T47D (cell line): ENCODE measurements at regions not wholly inside any gene's neighbourhood (a gene's known extent, or its start where the extent isn't known, plus 50 kb on each side); places are given as distances from the start of the nearest gene placed in this dataset.
"Not testable (repeated sequence)": the region's sequence is repeated elsewhere in the genome, so short reads cannot be mapped to it uniquely, and the experiment has no call there.

Source experiments
- DNase-seq, 2 experiments: peaks; one replicate each; pipeline versions ENCODE4 v3.0.0 to v3.0.0-alpha.2; 2011 to 2012; ENCODE audit warnings: low read depth in 1 of 2, low spot score in 1 of 2
- JUND ChIP-seq: IDR thresholded peaks from 2 replicates; pipeline ENCODE4 v1.6.1; 2012; ENCODE audit warnings: low read depth
- in situ Hi-C: cut with HindIII; loops from 2 replicates; pipeline ENCODE4 v1.10.0; 2016; ENCODE audit warnings: low sequenced_read_pairs, low pct_unique_long_range_greater_than_20kb

- no peak for DNase-seq
- in situ Hi-C loops: no loop called here
- TF ChIP-seq JUND: no peak
Observed at GRCh38 chr4:115501656-115502055, 388.2 kb upstream of the NDST4 start.

GRCh38 chr4:115493770-115494169 lies 380.4 kb upstream of the NDST4 start:
- in situ Hi-C loops, DNase-seq: not testable (repeated sequence)

DNA sequence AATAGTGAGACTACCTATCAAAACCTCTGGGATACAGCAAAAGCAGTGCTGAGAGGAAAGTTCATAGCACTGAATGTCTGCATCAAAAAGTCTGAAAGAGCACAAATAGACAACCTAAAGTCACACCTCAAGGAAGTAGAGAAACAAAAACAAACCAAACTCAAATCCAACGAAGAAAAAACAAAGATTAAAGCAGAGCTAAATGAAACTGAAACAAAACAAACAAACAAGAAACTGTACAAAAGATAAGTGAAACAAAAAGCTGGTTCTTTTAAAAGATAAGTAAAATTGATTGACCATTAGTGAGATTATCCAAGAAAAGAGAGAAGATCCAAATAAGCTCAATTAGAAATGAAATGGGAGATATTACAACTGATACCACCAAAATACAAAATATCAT lies 378.3 kb upstream of the NDST4 start:
- DNase-seq: no peak
- no peak for TF ChIP-seq JUND
- in situ Hi-C loops: no loop called here

GRCh38 chr4:115489279-115489678 lies 375.9 kb upstream of the NDST4 start:
- in situ Hi-C loops: no loop called here
- DNase-seq: no peak
- TF ChIP-seq JUND: no peak

GRCh38 chr4:115485402-115485801 lies 372.0 kb upstream of the NDST4 start:
- no peak for DNase-seq
- TF ChIP-seq JUND: no peak
- in situ Hi-C loops: no loop called here

GRCh38 chr4:115484479-115484878 lies 371.1 kb upstream of the NDST4 start:
- in situ Hi-C loops: no loop called here
- no peak for TF ChIP-seq JUND
- DNase-seq: no peak

DNA sequence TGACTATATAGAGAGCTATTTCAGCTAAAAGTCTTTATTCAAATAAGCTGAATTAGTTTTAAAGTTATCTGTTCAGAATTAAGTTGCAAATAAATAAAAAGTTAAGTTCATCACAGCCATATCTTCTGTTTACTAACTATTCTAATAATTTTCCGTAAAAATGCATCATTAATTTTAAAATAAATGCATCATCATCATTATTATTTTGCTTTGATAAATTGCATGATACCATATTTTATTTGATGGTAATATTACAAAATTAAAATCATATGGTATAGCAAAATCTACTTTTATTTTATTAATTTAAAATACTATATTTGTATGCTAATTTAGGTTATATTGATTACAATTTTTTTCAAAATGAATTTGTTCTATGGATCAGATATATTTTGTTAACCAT lies 357.3 kb upstream of the NDST4 start:
- in situ Hi-C loops: no loop called here

GRCh38 chr4:115459301-115459700 lies 345.9 kb upstream of the NDST4 start:
- in situ Hi-C loops: not testable (repeated sequence)

More for the DNA sequence above, 357.3 kb upstream of the NDST4 start:
- DNase-seq: no peak
- no peak for TF ChIP-seq JUND

GRCh38 chr4:115456231-115456630 lies 342.8 kb upstream of the NDST4 start:
- in situ Hi-C loops: no loop called here

More at GRCh38 chr4:115459301-115459700, 345.9 kb upstream of the NDST4 start:
- DNase-seq: not testable (repeated sequence)

DNA sequence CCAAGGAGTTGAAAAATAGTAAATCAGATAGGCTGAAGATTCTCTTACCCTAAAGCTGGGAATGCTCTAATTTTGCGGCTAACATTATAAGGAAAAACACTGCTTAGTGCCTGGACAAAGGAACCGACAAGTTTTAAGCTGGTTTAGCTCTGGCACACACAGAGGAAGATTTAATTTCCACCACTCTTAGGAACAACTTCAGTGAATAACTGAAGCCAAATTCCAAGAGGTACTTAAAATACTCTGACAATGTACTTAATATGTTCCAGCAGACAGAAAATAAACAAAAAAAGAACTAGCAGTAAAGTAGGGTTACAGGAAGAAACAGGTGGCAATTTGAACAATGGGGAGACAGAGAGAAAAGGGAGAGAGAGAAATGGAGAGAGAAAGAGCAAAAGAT lies 340.8 kb upstream of the NDST4 start:
- in situ Hi-C loops: no loop called here
- TF ChIP-seq JUND: no peak
- DNase-seq: no peak

More at GRCh38 chr4:115456231-115456630, 342.8 kb upstream of the NDST4 start:
- DNase-seq: no peak
- TF ChIP-seq JUND: no peak

DNA sequence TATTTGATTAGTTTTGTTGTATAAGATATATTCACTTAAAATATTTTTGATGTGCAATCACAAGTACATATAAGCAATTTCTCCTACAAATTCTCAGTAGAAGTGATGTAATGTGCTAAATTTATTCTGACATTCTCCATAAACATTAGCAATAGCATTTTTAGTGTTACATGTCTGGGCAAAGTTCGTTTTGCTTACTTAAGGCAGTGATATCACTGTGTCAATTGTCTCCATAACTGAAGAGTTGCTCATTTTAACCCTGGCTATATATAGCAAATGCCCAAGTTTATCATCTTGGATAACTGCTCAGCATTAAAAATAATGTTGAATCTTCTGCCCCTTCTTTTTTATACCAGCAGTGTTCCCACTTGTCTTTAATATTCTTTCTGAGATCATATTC lies 340.0 kb upstream of the NDST4 start:
- no peak for TF ChIP-seq JUND
- DNase-seq: no peak
- in situ Hi-C loops: no loop called here

- in situ Hi-C loops, DNase-seq: not testable (repeated sequence)
Observed at GRCh38 chr4:115452229-115452628, 338.8 kb upstream of the NDST4 start.

GRCh38 chr4:115437739-115438138 lies 324.3 kb upstream of the NDST4 start:
- DNase-seq: no peak
- no peak for TF ChIP-seq JUND
- in situ Hi-C loops: no loop called here

- TF ChIP-seq JUND: no peak
- DNase-seq: no peak
- in situ Hi-C loops: no loop called here
Observed at GRCh38 chr4:115433491-115433890, 320.1 kb upstream of the NDST4 start.
